Activated T-helper 2 cell treated with anti-CD3 and anti-CD28 coated beads, Interferon-gamma antibody, Interleukin-2, Interleukin-4, amounts not matched to agents 10 μg/mL and 5 μg/mL and 100 μg/mL, durations not matched to agents 14 hours and 24 hours and 36 hours (primary cell): ENCODE measurements at regions not wholly inside any gene's neighbourhood (a gene's known extent, or its start where the extent isn't known, plus 50 kb on each side); places are given as distances from the start of the nearest gene placed in this dataset.

ENCODE experiments used
- DNase-seq: peaks from one replicate; pipeline ENCODE4 v3.0.0; 2021; ENCODE audit warnings: low spot score
- H3K27ac Mint-ChIP-seq: one replicate; pipeline ENCODE4 v1.8.0; 2021; ENCODE audit warnings: mixed read lengths
- H3K27me3 Mint-ChIP-seq: one replicate; pipeline ENCODE4 v1.8.0; 2021; ENCODE audit warnings: low read depth, mixed read lengths
- H3K36me3 Mint-ChIP-seq: one replicate; pipeline ENCODE4 v1.8.0; 2021; ENCODE audit warnings: low read depth, mixed read lengths
- H3K4me1 Mint-ChIP-seq: one replicate; pipeline ENCODE4 v1.8.0; 2021; ENCODE audit warnings: low read depth, mixed read lengths
- H3K4me3 Mint-ChIP-seq: one replicate; pipeline ENCODE4 v1.8.0; 2021; ENCODE audit warnings: low read depth, mild to moderate bottlenecking, moderate library complexity, mixed read lengths
- H3K9me3 Mint-ChIP-seq: one replicate; pipeline ENCODE4 v1.8.0; 2021; ENCODE audit warnings: mixed read lengths
- intact Hi-C: fragments of 100-400 bp; cut with micrococcal nuclease; formaldehyde crosslinking; loops from one replicate; pipeline ENCODE4 v1.15.1; 2023

GRCh38 chr5:98106116-98107031 lies 667.1 kb upstream of the RGMB start:
- no peaks in the 10 kb centered on the region for H3K36me3 Mint-ChIP-seq

DNA sequence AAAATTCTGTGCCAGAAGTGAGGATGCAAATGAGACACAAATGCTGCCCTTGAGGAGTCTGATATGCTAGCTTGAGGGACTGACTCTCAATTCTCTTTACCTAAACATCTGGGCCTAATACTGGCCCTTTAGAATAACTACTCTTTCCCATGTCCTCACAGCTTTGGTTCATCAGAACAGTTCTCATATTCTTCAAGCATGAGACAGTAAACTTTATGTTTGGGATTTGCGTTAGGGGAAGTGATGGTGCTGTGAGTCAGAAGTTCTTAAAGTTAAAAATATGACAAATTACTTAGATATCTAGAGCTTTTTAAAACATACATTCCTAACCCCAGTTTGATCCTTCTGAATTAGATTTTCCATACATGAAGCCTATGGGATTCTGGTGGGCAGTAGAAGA lies 665.0 kb upstream of the RGMB start:
- Mint-ChIP-seq H3K27me3 (no peaks in the 10 kb centered on the region), H3K4me3 (no peak overlapping the region), H3K36me3 (no peaks in the 10 kb centered on the region), H3K4me1 (no peaks in the 10 kb centered on the region), H3K9me3 (no peaks in the 10 kb centered on the region), H3K27ac (no peak overlapping the region)
- intact Hi-C loops = no loop called here
- DNase-seq = no peak

More at GRCh38 chr5:98106116-98107031, 667.1 kb upstream of the RGMB start:
- H3K9me3 Mint-ChIP-seq = no peaks in the 10 kb centered on the region
- H3K27ac Mint-ChIP-seq = no peak overlapping the region
- DNase-seq = no peak
- H3K4me3 Mint-ChIP-seq = no peak overlapping the region
- intact Hi-C loops = no loop called here
- no peaks in the 10 kb centered on the region for H3K27me3 Mint-ChIP-seq
- H3K4me1 Mint-ChIP-seq = no peaks in the 10 kb centered on the region

GRCh38 chr5:98109561-98110006 lies 663.9 kb upstream of the RGMB start:
- no peaks in the 10 kb centered on the region for H3K4me1 Mint-ChIP-seq

DNA sequence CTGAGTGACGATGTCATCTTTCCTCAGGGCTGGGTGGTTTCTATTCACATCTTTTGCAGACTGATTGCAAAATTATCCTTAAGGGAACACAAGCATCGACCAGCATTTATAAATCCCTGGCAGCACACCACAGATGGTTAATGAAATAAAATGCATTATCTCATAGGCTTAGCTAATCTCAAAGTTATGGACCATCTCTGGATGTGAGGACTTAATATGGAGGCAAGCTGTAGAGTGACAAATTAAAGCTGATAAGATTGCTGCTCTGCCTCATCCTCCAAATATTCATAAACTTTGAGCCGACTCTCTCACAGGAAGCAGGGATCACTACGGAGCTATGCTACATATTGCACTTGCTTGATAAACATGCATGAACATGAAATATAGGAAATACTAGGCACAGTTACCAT lies 663.2 kb upstream of the RGMB start:
- Mint-ChIP-seq H3K27me3 (no peaks in the 10 kb centered on the region), H3K36me3 (no peaks in the 10 kb centered on the region), H3K9me3 (no peaks in the 10 kb centered on the region), H3K4me1 (no peaks in the 10 kb centered on the region), H3K27ac (no peak overlapping the region), H3K4me3 (no peak overlapping the region)
- intact Hi-C loops = no loop called here
- DNase-seq = no peak

More at GRCh38 chr5:98109561-98110006, 663.9 kb upstream of the RGMB start:
- Mint-ChIP-seq H3K4me3 (no peak overlapping the region), H3K36me3 (no peaks in the 10 kb centered on the region), H3K27ac (no peak overlapping the region), H3K9me3 (no peaks in the 10 kb centered on the region), H3K27me3 (no peaks in the 10 kb centered on the region)
- intact Hi-C loops = no loop called here
- DNase-seq = no peak

- no peaks in the 10 kb centered on the region for H3K4me1 Mint-ChIP-seq
- no peak overlapping the region for H3K27ac Mint-ChIP-seq
- intact Hi-C loops = no loop called here
- no peaks in the 10 kb centered on the region for H3K9me3 Mint-ChIP-seq
- no peak overlapping the region for H3K4me3 Mint-ChIP-seq
- H3K27me3 Mint-ChIP-seq = no peaks in the 10 kb centered on the region
- H3K36me3 Mint-ChIP-seq = no peaks in the 10 kb centered on the region
- no peak for DNase-seq
Observed at GRCh38 chr5:98110791-98111190, 662.7 kb upstream of the RGMB start.

DNA sequence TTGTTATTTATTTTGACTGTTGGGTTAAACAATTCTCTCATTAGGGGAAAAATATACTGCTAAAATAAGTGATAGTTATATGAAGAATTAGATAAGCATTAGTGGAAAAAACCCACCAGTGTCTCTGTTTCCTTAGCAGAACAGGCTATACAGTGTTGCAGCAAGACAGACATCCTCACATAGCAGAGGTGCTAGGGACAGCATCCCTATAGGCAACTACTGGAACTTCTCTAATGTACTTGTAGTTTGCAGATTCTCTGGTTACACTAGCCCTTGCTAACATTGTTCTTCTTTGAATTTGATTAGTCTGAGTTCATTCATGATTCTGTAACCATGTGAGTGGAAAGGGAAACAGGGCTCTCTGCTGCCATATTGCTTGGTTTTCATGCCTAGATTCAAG lies 661.8 kb upstream of the RGMB start:
- H3K4me1 Mint-ChIP-seq = no peaks in the 10 kb centered on the region
- H3K36me3 Mint-ChIP-seq = no peaks in the 10 kb centered on the region

DNA sequence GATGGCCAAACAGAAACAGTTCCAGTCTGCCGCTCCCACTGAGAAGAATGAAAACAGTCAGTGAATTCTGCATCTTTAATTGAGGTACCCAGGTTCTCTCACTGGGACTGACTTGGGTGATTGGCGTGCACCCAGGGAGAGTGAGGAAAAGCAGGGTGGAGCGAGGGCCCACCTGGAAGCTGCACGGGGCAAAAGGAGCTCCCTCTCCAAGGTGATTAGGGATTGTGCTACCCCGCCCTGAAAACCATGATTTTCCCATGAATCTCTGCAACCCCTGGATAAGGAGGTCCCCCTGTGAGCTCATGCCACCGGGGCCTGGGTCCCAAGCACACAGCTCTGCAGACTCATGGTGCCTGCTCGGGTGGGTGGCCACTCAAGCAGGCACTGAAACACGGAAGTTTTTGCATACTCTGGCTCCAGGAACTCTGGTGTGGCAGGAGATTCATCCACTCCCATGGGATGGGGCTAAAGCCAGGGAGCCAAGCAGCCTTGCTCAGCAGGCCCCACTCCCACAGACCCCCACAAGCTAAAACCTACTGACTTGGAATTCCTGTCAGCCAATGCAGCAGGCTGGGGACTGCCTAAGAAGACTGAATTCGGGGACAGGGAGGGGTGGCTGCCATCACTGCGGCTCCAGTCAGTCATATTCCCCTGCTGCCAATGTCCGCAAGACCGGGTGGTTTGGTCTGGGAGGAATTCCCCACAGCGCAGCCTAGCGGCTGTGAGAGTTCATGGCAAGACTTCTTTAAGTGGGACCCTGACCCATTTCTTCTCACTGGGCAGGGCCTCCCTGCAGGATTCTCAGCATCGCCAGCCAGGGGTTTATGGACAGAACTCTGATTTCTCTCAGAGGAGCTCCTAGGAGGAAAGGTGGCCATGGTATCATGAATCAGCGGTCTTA lies 652.2 kb upstream of the RGMB start:
- H3K27ac Mint-ChIP-seq = no peak overlapping the region
- no peak for DNase-seq
- intact Hi-C loops = no loop called here

More for the DNA sequence above, 661.8 kb upstream of the RGMB start:
- no peaks in the 10 kb centered on the region for H3K9me3 Mint-ChIP-seq
- intact Hi-C loops = no loop called here
- H3K27me3 Mint-ChIP-seq = no peaks in the 10 kb centered on the region
- H3K4me3 Mint-ChIP-seq = no peak overlapping the region
- DNase-seq = no peak
- no peak overlapping the region for H3K27ac Mint-ChIP-seq

DNA sequence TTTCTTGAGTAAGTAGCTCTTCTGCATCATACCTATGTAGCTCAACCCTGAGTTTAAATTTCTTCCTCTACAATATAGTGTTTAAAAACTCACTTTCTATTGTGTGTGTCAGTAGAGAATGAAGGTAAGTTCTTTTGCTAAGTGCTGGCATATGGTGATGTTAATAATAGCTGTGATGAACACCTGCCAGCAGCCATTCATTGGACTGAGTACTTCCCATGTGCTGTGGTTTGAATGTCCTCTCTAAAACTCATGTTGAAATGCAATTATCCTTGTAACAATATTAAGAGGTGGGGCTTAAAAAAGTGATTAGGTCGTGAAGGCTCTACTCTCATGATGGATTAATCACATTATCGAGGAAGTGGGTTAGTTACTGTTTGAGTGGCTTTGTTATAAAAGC lies 645.2 kb upstream of the RGMB start:
- intact Hi-C loops = no loop called here
- no peaks in the 10 kb centered on the region for H3K4me1 Mint-ChIP-seq
- H3K9me3 Mint-ChIP-seq = no peaks in the 10 kb centered on the region
- no peak overlapping the region for H3K27ac Mint-ChIP-seq
- no peaks in the 10 kb centered on the region for H3K36me3 Mint-ChIP-seq
- H3K27me3 Mint-ChIP-seq = no peaks in the 10 kb centered on the region
- no peak for DNase-seq
- no peak overlapping the region for H3K4me3 Mint-ChIP-seq

More for the DNA sequence above, 652.2 kb upstream of the RGMB start:
- Mint-ChIP-seq H3K4me1 (no peaks in the 10 kb centered on the region), H3K4me3 (no peak overlapping the region), H3K9me3 (no peaks in the 10 kb centered on the region), H3K27me3 (no peaks in the 10 kb centered on the region), H3K36me3 (no peaks in the 10 kb centered on the region)

DNA sequence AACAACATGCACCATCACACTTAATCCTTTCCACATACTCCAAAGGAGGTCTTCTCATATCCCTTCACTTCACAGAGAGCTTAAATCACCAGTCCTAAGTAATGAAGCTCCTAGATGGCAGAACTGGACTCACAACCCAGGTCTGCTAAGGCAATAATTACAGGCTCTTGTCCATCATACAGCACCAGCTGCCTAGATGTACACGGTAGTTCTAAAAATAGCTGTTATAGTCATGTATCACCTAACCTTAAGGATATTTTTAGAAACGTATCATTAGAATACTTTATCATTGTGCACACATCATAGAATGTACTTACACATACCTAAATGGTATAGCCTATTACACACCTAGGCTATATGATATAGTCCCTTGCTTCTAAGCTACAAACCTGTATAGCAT lies 644.6 kb upstream of the RGMB start:
- H3K27me3 Mint-ChIP-seq = no peaks in the 10 kb centered on the region
- H3K27ac Mint-ChIP-seq = no peak overlapping the region
- H3K4me3 Mint-ChIP-seq = no peak overlapping the region
- no peak for DNase-seq
- H3K4me1 Mint-ChIP-seq = no peaks in the 10 kb centered on the region
- H3K36me3 Mint-ChIP-seq = no peaks in the 10 kb centered on the region
- intact Hi-C loops = no loop called here
- no peaks in the 10 kb centered on the region for H3K9me3 Mint-ChIP-seq

DNA sequence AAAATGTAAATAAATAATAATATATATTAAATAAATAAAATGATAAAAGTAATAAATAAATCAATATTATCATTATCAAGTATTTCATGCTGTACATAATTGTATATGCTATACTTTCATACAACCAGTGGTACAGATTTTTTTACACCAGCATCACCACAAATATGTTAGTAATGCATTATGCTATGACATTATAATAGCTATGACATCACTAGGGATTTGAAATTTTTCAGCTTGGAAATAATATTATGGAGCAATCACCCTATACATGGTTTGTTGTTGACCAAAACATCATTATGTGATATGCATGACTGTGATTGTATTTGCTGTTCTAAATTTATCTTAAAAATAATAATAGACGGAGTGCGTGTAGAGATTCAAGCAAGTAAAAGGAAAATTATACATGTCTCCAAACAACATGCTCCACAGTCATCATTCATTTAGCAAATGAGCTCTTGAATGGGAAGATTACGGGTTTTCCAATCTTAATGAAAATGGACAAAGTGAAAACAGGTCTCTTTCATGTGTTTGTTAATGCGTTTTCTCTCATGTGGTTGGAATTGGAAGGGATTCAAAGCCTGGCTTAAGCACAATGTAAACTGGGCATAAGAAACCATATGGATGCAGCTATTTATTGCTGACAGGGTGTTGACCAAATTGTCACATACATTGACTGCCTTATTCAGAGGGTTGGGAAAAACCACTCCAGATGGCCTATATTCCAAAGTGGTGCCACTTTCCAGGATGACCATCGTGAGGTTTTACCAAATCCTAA lies 643.0 kb upstream of the RGMB start:
- H3K36me3 Mint-ChIP-seq = no peaks in the 10 kb centered on the region
- no peak for DNase-seq
- no peak overlapping the region for H3K27ac Mint-ChIP-seq
- H3K4me1 Mint-ChIP-seq = no peaks in the 10 kb centered on the region
- no peaks in the 10 kb centered on the region for H3K9me3 Mint-ChIP-seq
- no peaks in the 10 kb centered on the region for H3K27me3 Mint-ChIP-seq
- intact Hi-C loops = no loop called here
- no peak overlapping the region for H3K4me3 Mint-ChIP-seq

DNA sequence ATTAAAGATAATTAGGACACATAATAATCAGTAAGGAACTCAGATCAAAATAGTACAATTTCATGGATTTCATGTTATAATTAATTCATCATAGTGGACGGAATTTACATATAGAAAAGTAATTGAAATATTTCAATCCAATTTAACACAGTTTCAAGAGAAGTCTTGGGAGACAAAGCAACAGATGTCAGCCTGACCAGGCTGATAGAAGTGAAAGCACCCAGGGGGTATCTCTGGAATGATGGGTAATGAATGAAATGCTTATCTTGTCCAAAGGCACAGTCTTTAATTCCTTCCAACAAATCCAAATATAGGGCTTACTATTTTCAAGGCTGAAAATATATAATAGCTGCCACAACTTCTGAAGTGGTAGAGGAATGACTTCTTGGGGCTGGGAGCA lies 629.3 kb upstream of the RGMB start:
- H3K27ac Mint-ChIP-seq = no peak overlapping the region

DNA sequence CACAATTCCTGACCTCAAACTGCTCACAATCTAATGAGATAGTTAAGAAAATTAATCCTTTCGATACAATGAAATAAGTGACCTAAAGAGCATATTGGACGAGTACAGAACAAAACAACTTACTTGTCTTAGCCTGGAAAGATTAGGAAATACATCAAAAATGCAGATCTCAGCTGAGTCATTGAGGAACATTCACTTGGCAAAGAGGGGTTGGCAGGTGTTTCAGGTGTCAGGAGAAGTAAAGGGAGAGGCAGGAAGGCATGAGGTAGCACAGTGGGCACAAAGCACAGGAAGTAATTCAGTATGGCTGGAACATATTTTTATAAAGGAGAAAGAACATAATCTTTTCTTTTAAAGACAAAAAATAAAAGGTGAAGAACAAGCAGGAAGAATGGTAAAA lies 628.8 kb upstream of the RGMB start:
- Mint-ChIP-seq H3K4me3 (no peak overlapping the region), H3K27ac (no peak overlapping the region), H3K4me1 (no peaks in the 10 kb centered on the region), H3K9me3 (no peaks in the 10 kb centered on the region), H3K36me3 (no peaks in the 10 kb centered on the region), H3K27me3 (no peaks in the 10 kb centered on the region)
- intact Hi-C loops = no loop called here
- no peak for DNase-seq

More for the DNA sequence above, 629.3 kb upstream of the RGMB start:
- intact Hi-C loops = no loop called here
- no peak overlapping the region for H3K4me3 Mint-ChIP-seq
- no peaks in the 10 kb centered on the region for H3K4me1 Mint-ChIP-seq
- no peaks in the 10 kb centered on the region for H3K27me3 Mint-ChIP-seq
- H3K36me3 Mint-ChIP-seq = no peaks in the 10 kb centered on the region
- no peaks in the 10 kb centered on the region for H3K9me3 Mint-ChIP-seq
- DNase-seq = no peak
